Mononuclear cell (primary cell): ENCODE measurements at regions not wholly inside any gene's neighbourhood (a gene's known extent, or its start where the extent isn't known, plus 50 kb on each side); places are given as distances from the start of the nearest gene placed in this dataset.
"Not testable (repeated sequence)": the region's sequence is repeated elsewhere in the genome, so short reads cannot be mapped to it uniquely, and the experiment has no call there.

ENCODE experiments used
- H3K27me3 ChIP-seq: 2 replicates; pipeline ENCODE4 v1.6.0; 2011; ENCODE audit warnings: low read length, control low read depth; ENCODE audit not compliant: insufficient read depth
- H3K4me1 ChIP-seq: 2 replicates; pipeline ENCODE4 v1.5.1; 2011; ENCODE audit warnings: mild to moderate bottlenecking, low read length, control low read depth; ENCODE audit not compliant: insufficient read depth
- H3K4me3 ChIP-seq: 2 replicates; pipeline ENCODE4 v1.5.1; 2011; ENCODE audit warnings: mild to moderate bottlenecking, low read length, moderate library complexity
- H3K9me3 ChIP-seq: 2 replicates; pipeline ENCODE4 v1.5.1; 2011; ENCODE audit warnings: low read depth, mild to moderate bottlenecking, control low read depth, low read length

DNA sequence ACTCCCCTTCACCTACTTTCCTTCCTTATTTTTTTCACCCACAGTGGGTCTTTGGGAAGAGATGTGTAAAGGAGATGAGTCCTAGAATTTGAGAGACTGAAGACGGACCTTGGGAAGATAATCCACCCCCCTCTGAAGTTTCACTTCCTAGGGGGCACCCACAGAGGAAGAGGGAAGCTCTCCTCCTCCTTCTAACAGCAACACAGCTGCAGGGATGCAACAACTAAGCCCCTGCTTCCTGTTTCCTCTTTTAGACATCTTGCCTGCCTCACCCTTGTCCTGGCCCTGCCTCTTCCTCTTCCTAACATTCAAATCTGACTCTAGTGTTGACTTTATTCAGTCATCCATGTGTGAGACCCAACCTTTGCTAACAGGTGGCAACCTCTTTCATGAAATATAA is 424.6 kb downstream of the BUD13 start:
- Histone ChIP-seq H3K9me3 (no peaks in the 10 kb centered on the region), H3K4me3 (no peak overlapping the region), H3K27me3 (no peaks in the 10 kb centered on the region), H3K4me1 (peaks cover 12% of the 10 kb centered on the region)

DNA sequence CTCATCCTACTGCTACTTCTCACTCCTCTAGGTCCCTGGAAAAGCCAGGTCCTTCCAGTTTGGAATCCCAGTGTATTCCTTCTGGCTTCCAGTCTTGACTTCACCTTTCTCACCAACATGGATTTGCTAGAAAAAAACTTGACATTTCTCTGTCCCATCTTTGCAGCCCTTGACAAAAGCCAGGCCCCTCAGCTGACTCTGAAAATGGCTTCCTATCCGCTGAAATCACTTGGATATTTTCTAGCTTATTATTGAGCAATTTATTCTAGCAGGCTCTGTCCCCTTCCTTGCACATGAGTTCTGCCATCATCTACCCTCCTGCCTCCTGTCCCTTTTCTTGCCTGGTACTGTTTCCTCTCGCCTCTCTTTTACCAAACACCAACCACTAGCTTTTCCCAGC is 427.2 kb downstream of the BUD13 start:
- Histone ChIP-seq H3K27me3 (no peaks in the 10 kb centered on the region), H3K9me3 (no peaks in the 10 kb centered on the region), H3K4me3 (no peak overlapping the region), H3K4me1 (peaks cover 12% of the 10 kb centered on the region)

- Histone ChIP-seq H3K4me1 (peaks cover 12% of the 10 kb centered on the region), H3K27me3 (no peaks in the 10 kb centered on the region), H3K4me3 (no peak overlapping the region), H3K9me3 (no peaks in the 10 kb centered on the region)
These were observed 428.2 kb downstream of the BUD13 start for GRCh38 chr11:116344601-116345000.

GRCh38 chr11:116343270-116343669 is 429.5 kb downstream of the BUD13 start:
- H3K27me3 ChIP-seq = no peaks in the 10 kb centered on the region
- H3K4me3 ChIP-seq = no peak overlapping the region
- H3K9me3 ChIP-seq = no peaks in the 10 kb centered on the region

GRCh38 chr11:116342148-116342547 is 430.6 kb downstream of the BUD13 start:
- no peaks in the 10 kb centered on the region for H3K27me3 ChIP-seq
- no peaks in the 10 kb centered on the region for H3K9me3 ChIP-seq
- no peaks in the 10 kb centered on the region for H3K4me1 ChIP-seq
- H3K4me3 ChIP-seq = no peak overlapping the region

More at GRCh38 chr11:116343270-116343669, 429.5 kb downstream of the BUD13 start:
- H3K4me1 ChIP-seq = peaks cover 3% of the 10 kb centered on the region

GRCh38 chr11:116339306-116340098 is 433.3 kb downstream of the BUD13 start:
- Histone ChIP-seq H3K27me3 (no peaks in the 10 kb centered on the region), H3K9me3 (no peaks in the 10 kb centered on the region), H3K4me1 (no peaks in the 10 kb centered on the region), H3K4me3 (no peak overlapping the region)

DNA sequence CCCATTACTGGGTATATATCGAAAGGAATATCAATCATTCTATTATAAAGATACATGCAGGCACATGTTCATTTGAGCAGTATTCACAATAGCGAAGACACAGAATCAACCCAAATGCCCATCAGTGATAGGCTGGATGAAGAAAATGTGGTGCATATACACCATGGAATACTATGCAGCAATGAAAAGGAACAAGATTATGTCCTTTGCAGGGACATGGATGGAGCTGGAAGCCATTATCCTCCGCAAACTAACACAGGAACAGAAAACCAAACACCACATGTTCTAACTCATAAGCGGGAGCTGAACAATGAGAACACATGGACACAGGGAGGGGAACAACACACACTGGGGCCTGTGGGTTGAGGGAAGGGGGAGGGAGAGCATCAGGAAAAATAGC is 434.3 kb downstream of the BUD13 start:
- H3K9me3 ChIP-seq, H3K4me3 ChIP-seq, H3K27me3 ChIP-seq, H3K4me1 ChIP-seq: not testable (repeated sequence)

DNA sequence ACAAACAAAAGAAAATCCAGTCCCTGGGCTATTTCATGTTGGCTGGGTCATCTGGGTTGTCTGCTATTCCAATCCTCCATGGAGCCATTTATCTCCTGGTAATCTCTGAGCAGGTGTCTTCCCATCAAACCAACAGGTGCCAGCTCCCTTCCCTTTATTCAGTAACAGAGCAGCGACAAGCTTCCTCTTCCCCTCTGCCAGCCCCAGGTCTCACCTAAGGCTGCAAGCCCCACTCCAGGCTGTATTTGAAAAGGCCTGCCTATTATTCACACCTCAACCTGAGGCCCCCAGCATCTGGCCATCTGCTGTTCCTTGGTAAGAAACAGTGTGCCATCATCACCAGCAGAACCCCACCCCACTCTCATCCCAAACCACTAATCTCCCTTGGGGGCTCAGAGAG is 436.2 kb downstream of the BUD13 start:
- Histone ChIP-seq H3K4me1 (no peaks in the 10 kb centered on the region), H3K4me3 (no peak overlapping the region), H3K27me3 (no peaks in the 10 kb centered on the region), H3K9me3 (no peaks in the 10 kb centered on the region)

DNA sequence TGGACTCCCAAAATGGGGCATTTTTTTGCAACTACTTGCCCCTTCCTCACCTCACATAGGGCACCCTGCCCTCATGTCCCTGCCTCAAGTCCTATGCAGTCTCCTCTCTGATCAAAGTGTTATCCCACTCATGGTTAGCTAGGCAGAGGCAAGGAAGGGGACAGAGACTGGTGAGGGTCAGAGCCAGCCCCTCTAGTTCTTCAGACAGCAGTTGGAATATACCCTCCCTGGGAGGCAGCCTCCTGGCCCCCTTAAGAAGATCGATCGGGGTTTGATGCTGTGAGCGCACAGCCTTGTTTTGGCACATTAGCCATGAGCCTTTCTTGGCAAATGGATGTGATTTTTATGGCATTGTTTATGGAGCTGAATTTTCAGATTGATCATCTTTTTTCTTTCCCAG is 436.9 kb downstream of the BUD13 start:
- no peak overlapping the region for H3K4me3 ChIP-seq
- H3K4me1 ChIP-seq = no peaks in the 10 kb centered on the region
- no peaks in the 10 kb centered on the region for H3K9me3 ChIP-seq
- no peaks in the 10 kb centered on the region for H3K27me3 ChIP-seq

GRCh38 chr11:116335078-116335477 is 437.7 kb downstream of the BUD13 start:
- H3K4me1 ChIP-seq = no peaks in the 10 kb centered on the region
- no peaks in the 10 kb centered on the region for H3K9me3 ChIP-seq
- no peaks in the 10 kb centered on the region for H3K27me3 ChIP-seq
- no peak overlapping the region for H3K4me3 ChIP-seq

DNA sequence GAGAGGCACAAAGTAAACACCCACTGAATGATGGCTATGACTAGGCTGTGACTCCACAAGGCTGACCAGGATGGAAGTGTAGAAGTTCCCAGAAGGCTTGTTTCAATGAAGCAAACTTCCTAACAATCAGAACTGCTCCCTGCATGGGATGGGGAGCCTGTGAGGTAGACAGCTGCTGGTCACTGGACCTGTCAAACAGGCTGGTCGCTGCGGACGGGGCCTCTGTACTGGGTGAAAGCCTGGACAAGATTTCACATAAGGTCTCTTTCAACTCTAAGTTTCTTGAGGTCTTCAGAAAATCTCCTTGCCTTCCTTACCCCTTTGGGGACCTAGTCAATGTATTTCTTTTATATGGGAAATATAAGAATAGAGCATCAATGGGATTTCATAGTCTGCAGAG is 438.2 kb downstream of the BUD13 start:
- no peaks in the 10 kb centered on the region for H3K27me3 ChIP-seq
- H3K9me3 ChIP-seq = no peaks in the 10 kb centered on the region
- no peaks in the 10 kb centered on the region for H3K4me1 ChIP-seq
- no peak overlapping the region for H3K4me3 ChIP-seq

DNA sequence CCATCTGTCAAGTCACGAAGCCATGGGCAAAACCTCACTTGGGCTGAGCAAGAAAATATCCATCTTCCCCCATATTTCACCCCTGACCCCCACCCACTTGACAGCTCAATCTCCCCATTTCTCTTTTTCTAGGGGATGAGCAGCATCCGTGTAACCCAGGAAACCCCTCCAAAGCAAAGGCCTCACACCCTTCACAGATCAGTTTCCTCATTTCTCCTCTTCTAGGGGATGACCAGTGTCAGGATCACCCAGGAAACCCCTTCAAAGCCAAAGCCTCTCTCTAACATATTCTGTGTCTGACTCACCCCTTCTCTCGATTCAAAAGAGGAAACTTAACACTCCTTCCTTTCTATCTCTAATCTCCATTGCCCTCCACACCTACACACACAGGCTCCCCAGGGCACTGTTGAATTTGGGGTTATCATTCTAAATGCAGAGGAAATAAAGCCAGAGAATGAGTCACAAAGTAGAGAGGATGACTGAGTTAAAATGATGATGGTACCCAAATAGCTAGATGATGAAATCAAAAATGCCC is 439.7 kb downstream of the BUD13 start:
- Histone ChIP-seq H3K27me3 (no peaks in the 10 kb centered on the region), H3K4me3 (no peak overlapping the region), H3K4me1 (no peaks in the 10 kb centered on the region), H3K9me3 (no peaks in the 10 kb centered on the region)

- Histone ChIP-seq H3K9me3 (no peaks in the 10 kb centered on the region), H3K4me1 (no peaks in the 10 kb centered on the region), H3K27me3 (no peaks in the 10 kb centered on the region), H3K4me3 (no peak overlapping the region)
These were observed 440.4 kb downstream of the BUD13 start for GRCh38 chr11:116332391-116332790.

DNA sequence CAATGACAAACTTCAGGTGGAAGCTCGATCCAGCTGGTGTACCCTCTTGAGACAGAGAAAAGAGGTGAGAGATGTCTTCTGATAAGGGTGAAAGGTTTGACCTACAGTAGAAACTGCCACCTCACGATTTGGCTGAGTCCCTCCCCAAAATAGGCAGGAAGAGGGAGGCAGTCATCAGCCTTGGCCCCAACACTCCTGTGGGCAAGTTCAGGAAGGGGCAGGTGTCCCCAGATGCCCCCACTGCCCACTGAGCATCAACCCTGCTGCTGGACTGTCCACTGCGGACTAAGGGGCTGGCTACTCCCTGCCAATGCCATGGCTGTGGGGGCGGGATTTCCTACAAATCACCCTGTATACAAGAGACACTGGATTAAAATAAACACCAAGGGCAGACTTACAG is 441.4 kb downstream of the BUD13 start:
- no peak overlapping the region for H3K4me3 ChIP-seq
- no peaks in the 10 kb centered on the region for H3K4me1 ChIP-seq
- H3K27me3 ChIP-seq = no peaks in the 10 kb centered on the region
- H3K9me3 ChIP-seq = no peaks in the 10 kb centered on the region

DNA sequence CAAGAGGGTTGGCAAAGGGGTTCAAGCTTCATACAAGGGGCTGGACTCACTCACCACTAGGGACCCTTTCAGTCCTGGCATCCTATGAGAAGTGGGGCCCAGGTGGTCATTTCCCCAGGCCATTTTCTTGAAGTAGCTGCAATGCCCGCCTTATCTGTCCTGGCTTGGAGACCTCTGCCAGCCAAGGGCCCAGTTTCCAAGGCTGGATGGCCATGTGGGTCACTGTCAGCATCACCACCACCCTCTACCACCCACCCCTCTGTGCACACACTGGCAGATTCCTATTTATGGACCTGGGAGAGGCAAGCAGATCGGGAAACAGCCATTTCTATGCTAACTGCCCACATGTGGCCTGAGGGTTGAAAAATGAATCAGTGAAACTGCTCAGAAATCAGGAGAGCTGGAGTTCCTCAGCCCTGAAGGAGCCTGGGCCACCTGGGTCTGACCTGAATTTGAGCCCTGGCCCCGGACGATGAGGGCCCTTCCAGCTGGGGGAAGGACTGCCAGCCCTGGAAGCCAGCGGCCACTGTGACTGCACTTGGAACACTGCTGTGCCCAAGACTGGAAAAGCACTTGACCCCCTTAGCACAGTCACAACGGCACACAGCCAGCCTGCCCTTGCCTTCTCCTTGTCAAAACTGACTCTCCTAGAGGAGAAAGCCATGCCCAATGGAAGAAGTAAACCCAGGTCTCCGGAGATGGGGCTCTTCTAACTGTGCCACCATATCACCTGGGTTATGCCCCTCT is 442.2 kb downstream of the BUD13 start:
- no peak overlapping the region for H3K4me3 ChIP-seq

More for the DNA sequence above, 442.2 kb downstream of the BUD13 start:
- Histone ChIP-seq H3K4me1 (no peaks in the 10 kb centered on the region), H3K27me3 (no peaks in the 10 kb centered on the region), H3K9me3 (no peaks in the 10 kb centered on the region)
